Stimulated activated CD4-positive, alpha-beta T cell treated with anti-CD3 and anti-CD28 coated beads, TNF-alpha, amount 100 ng/mL, for 4 hours (primary cell): ENCODE measurements at regions not wholly inside any gene's neighbourhood (a gene's known extent, or its start where the extent isn't known, plus 50 kb on each side); places are given as distances from the start of the nearest gene placed in this dataset.

Experiments
- DNase-seq, 3 experiments: peaks; one replicate each; pipeline ENCODE4 v3.0.0-alpha.2; 2020; ENCODE audit warnings: low read depth in 3 of 3

- no peak for DNase-seq
Observed at GRCh38 chr1:223048026-223048425, 95.0 kb downstream of the TLR5 start.

GRCh38 chr1:223052462-223052861 lies 90.6 kb downstream of the TLR5 start:
- no peak for DNase-seq

- DNase-seq = no peak
Observed at GRCh38 chr1:223052931-223053330, 90.1 kb downstream of the TLR5 start.

- no peak for DNase-seq
Observed at GRCh38 chr1:223056802-223057201, 86.2 kb downstream of the TLR5 start.

GRCh38 chr1:223057569-223058093 lies 85.4 kb downstream of the TLR5 start:
- no peak for DNase-seq
